HEK293T (cell line): ENCODE measurements at regions not wholly inside any gene's neighbourhood (a gene's known extent, or its start where the extent isn't known, plus 50 kb on each side); places are given as distances from the start of the nearest gene placed in this dataset.

ENCODE experiments used
- BHLHE40 ChIP-seq: fragments of 450-650 bp; IDR thresholded peaks from 2 replicates; pipeline ENCODE4 v1.6.1; 2016; ENCODE audit warnings: mild to moderate bottlenecking, moderate library complexity, borderline replicate concordance
- CTBP1 ChIP-seq: fragments of 450-650 bp; IDR thresholded peaks from 2 replicates; pipeline ENCODE4 v1.6.1; 2016; ENCODE audit warnings: borderline replicate concordance
- FOXA1 ChIP-seq: fragments of 450-650 bp; IDR thresholded peaks from 2 replicates; pipeline ENCODE4 v1.6.1; 2016; ENCODE audit warnings: mild to moderate bottlenecking
- FOXK2 ChIP-seq: fragments of 450-650 bp; IDR thresholded peaks from 2 replicates; pipeline ENCODE4 v1.6.1; 2016; ENCODE audit warnings: mild to moderate bottlenecking
- FOXM1 ChIP-seq: fragments of 450-650 bp; IDR thresholded peaks from 2 replicates; pipeline ENCODE4 v1.6.1; 2017; ENCODE audit warnings: mild to moderate bottlenecking, borderline replicate concordance
- HDGF ChIP-seq: fragments of 450-650 bp; IDR thresholded peaks from 2 replicates; pipeline ENCODE4 v1.6.1; 2017; ENCODE audit warnings: antibody characterized with exemption, borderline replicate concordance
- L3MBTL2 ChIP-seq: fragments of 450-650 bp; conservative IDR thresholded peaks from 2 replicates; pipeline ENCODE4 v1.6.1; 2016; ENCODE audit warnings: mild to moderate bottlenecking
- NFRKB ChIP-seq: fragments of 450-650 bp; IDR thresholded peaks from 2 replicates; pipeline ENCODE4 v1.6.1; 2016; ENCODE audit warnings: mild to moderate bottlenecking, moderate library complexity
- SP1 ChIP-seq: fragments of 450-650 bp; IDR thresholded peaks from 2 replicates; pipeline ENCODE4 v1.6.1; 2017
- SUZ12 ChIP-seq: fragments of 450-650 bp; IDR thresholded peaks from 2 replicates; pipeline ENCODE4 v1.6.1; 2016; ENCODE audit warnings: mild to moderate bottlenecking
- TARDBP ChIP-seq: fragments of 450-650 bp; IDR thresholded peaks from 2 replicates; pipeline ENCODE4 v1.6.1; 2016
- ZNF384 ChIP-seq: fragments of 450-650 bp; IDR thresholded peaks from 2 replicates; pipeline ENCODE4 v1.6.1; 2016

DNA sequence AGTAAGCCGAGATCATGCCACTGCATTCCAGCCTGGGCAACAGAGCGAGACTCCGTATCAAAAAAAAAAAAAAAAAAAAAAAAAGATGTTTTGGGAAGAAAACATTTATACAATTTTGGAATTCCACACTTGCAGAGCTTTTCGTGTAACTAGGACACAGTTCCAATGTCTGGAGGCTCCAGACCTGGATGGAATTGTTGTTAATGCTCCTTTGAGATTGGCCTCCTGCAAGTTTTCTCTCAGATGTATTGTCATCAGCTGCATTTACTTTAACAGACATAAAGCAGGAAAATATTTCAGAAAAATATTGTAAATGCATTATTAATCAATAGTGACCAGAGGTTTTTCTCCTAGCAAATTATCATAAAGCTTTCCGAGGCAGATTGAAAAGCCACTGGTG is 124.1 kb downstream of the RBM43 start:
- TF ChIP-seq CTBP1 (no peak), NFRKB (no peak), FOXM1 (no peak), TARDBP (no peak), BHLHE40 (no peak), SUZ12 (no peak), SP1 (no peak), L3MBTL2 (no peak), FOXA1 (no peak), FOXK2 (no peak), ZNF384 (no peak), HDGF (no peak)
